Natural killer cell (primary cell): ENCODE measurements at regions not wholly inside any gene's neighbourhood (a gene's known extent, or its start where the extent isn't known, plus 50 kb on each side); places are given as distances from the start of the nearest gene placed in this dataset.

Experiments
- ATAC-seq, 3 donors: fragments of 150-1000 bp in 2 of 3; fragments of 200-7000 bp in 1 of 3; cut with Tn5 transposase; 1 replicate in 1 of 3; 2 replicates in 2 of 3; pipeline ENCODE4 v1.10.0; 2021; ENCODE audit warnings: mild to moderate bottlenecking in 2 of 3, moderate library complexity in 2 of 3
- DNase-seq, 2 donors: peaks; one replicate each; pipeline versions ENCODE4 v3.0.0 to v3.0.0-alpha.2; 2013 to 2021; ENCODE audit warnings: mixed read lengths in 1 of 2
- H3K27ac ChIP-seq: one replicate; pipeline ENCODE4 v1.5.1; 2013; ENCODE audit warnings: mild to moderate bottlenecking, low read length
- H3K27me3 ChIP-seq: one replicate; pipeline ENCODE4 v1.6.1; 2013; ENCODE audit warnings: low read length; ENCODE audit not compliant: control insufficient read depth, insufficient read depth
- H3K36me3 ChIP-seq: one replicate; pipeline ENCODE4 v1.6.1; 2013; ENCODE audit warnings: low read length; ENCODE audit not compliant: control insufficient read depth, insufficient read depth
- H3K4me1 ChIP-seq: one replicate; pipeline ENCODE4 v1.6.1; 2013; ENCODE audit warnings: low read length; ENCODE audit not compliant: control insufficient read depth, insufficient read depth
- H3K4me3 ChIP-seq: one replicate; pipeline ENCODE4 v1.5.1; 2013; ENCODE audit warnings: low read length
- H3K9me3 ChIP-seq: one replicate; pipeline ENCODE4 v1.6.1; 2013; ENCODE audit warnings: low read length; ENCODE audit not compliant: control insufficient read depth, insufficient read depth
- H3K27ac Mint-ChIP-seq, 2 donors: one replicate each; pipeline ENCODE4 v1.8.0; 2022; ENCODE audit warnings: mild to moderate bottlenecking in 2 of 2, mixed read lengths in 2 of 2, moderate library complexity in 1 of 2
- H3K27me3 Mint-ChIP-seq, 2 donors: one replicate each; pipeline ENCODE4 v1.8.0; 2022; ENCODE audit warnings: low read depth in 2 of 2, mixed read lengths in 2 of 2
- H3K36me3 Mint-ChIP-seq: one replicate; pipeline ENCODE4 v1.8.0; 2022; ENCODE audit warnings: mixed read lengths
- H3K4me1 Mint-ChIP-seq, 2 donors: one replicate each; pipeline ENCODE4 v1.8.0; 2022; ENCODE audit warnings: mixed read lengths in 2 of 2
- H3K4me3 Mint-ChIP-seq: one replicate; pipeline ENCODE4 v1.8.0; 2022; ENCODE audit warnings: mild to moderate bottlenecking, moderate library complexity, mixed read lengths
- H3K9me3 Mint-ChIP-seq, 2 donors: one replicate each; pipeline ENCODE4 v1.8.0; 2022; ENCODE audit warnings: mixed read lengths in 2 of 2
- CTCF ChIP-seq: fragments of 200-600 bp; IDR thresholded peaks from one replicate; pipeline ENCODE4 v1.8.0; 2022; ENCODE audit warnings: antibody characterized with exemption
- WGBS: methylation state at CpG from one replicate; pipeline ENCODE4 v1.1.7; 2013; ENCODE audit warnings: missing lambda C conversion rate; ENCODE audit not compliant: insufficient coverage; 5-methylcytosine and 5-hydroxymethylcytosine counted together
- intact Hi-C: fragments of 100-400 bp; cut with micrococcal nuclease; formaldehyde crosslinking; loops from one replicate; pipeline ENCODE4 v1.14.2; 2022

- Histone ChIP-seq H3K27me3 (no peaks in the 10 kb centered on the region), H3K4me3 (no peak overlapping the region), H3K36me3 (no peaks in the 10 kb centered on the region), H3K9me3 (no peaks in the 10 kb centered on the region), H3K4me1 (no peaks in the 10 kb centered on the region), H3K27ac (no peak overlapping the region)
- Mint-ChIP-seq H3K4me3 (no peak overlapping the region), H3K9me3 (no peaks in the 10 kb centered on the region), H3K27me3 (peaks cover 5 to 11% of the 10 kb centered on the region in 2 donors), H3K36me3 (no peaks in the 10 kb centered on the region), H3K27ac (no peak overlapping the region), H3K4me1 (no peaks in the 10 kb centered on the region)
- 100% methylated on average over 1 of the region's 2 CpGs for WGBS
- no peak for ATAC-seq
- TF ChIP-seq CTCF, result no peak
- no peak for DNase-seq
- intact Hi-C loops, result no loop called here
These were observed 203.3 kb upstream of the KRR1 start for GRCh38 chr12:75714462-75715322.

- no peak overlapping the region for H3K4me3 ChIP-seq
- ATAC-seq (no peak), DNase-seq (no peak)
- H3K36me3 ChIP-seq, result no peaks in the 10 kb centered on the region
- intact Hi-C loops, result no loop called here
- WGBS, result no CpG with 5 or more reads among the region's 3 CpGs
- Mint-ChIP-seq H3K4me3 (no peak overlapping the region), H3K36me3 (no peaks in the 10 kb centered on the region), H3K4me1 (no peaks in the 10 kb centered on the region), H3K27me3 (peaks cover 5 to 11% of the 10 kb centered on the region in 2 donors), H3K27ac (no peak overlapping the region), H3K9me3 (no peaks in the 10 kb centered on the region)
- H3K27me3 ChIP-seq, result no peaks in the 10 kb centered on the region
- H3K27ac ChIP-seq, result no peak overlapping the region
- TF ChIP-seq CTCF, result no peak
- H3K9me3 ChIP-seq, result no peaks in the 10 kb centered on the region
- no peaks in the 10 kb centered on the region for H3K4me1 ChIP-seq
These were observed 202.0 kb upstream of the KRR1 start for GRCh38 chr12:75713434-75713833.

GRCh38 chr12:75712223-75712622, 200.8 kb upstream of the KRR1 start:
- Mint-ChIP-seq H3K4me3 (no peak overlapping the region), H3K27me3 (peaks cover 5 to 11% of the 10 kb centered on the region in 2 donors), H3K27ac (no peak overlapping the region), H3K9me3 (no peaks in the 10 kb centered on the region), H3K4me1 (no peaks in the 10 kb centered on the region), H3K36me3 (no peaks in the 10 kb centered on the region)
- no peaks in the 10 kb centered on the region for H3K27me3 ChIP-seq
- H3K4me3 ChIP-seq, result no peak overlapping the region
- intact Hi-C loops, result no loop called here
- H3K4me1 ChIP-seq, result no peaks in the 10 kb centered on the region
- H3K27ac ChIP-seq, result no peak overlapping the region
- ATAC-seq (no peak), DNase-seq (no peak)
- no peaks in the 10 kb centered on the region for H3K36me3 ChIP-seq
- no peak for TF ChIP-seq CTCF
- no peaks in the 10 kb centered on the region for H3K9me3 ChIP-seq

GRCh38 chr12:75711271-75711670, 199.9 kb upstream of the KRR1 start:
- Mint-ChIP-seq H3K27ac (no peak overlapping the region), H3K9me3 (no peaks in the 10 kb centered on the region), H3K27me3 (peaks cover 5 to 11% of the 10 kb centered on the region in 2 donors), H3K36me3 (no peaks in the 10 kb centered on the region), H3K4me1 (no peaks in the 10 kb centered on the region), H3K4me3 (no peak overlapping the region)
- DNase-seq, result no peak
- Histone ChIP-seq H3K4me3 (no peak overlapping the region), H3K36me3 (no peaks in the 10 kb centered on the region), H3K9me3 (no peaks in the 10 kb centered on the region), H3K27ac (no peak overlapping the region), H3K27me3 (no peaks in the 10 kb centered on the region), H3K4me1 (no peaks in the 10 kb centered on the region)
- no peak for ATAC-seq
- TF ChIP-seq CTCF, result no peak
- 100% methylated on average over 1 of the region's 2 CpGs for WGBS
- intact Hi-C loops, result no loop called here
